Neural cell (in vitro differentiated cells): ENCODE measurements at regions not wholly inside any gene's neighbourhood (a gene's known extent, or its start where the extent isn't known, plus 50 kb on each side); places are given as distances from the start of the nearest gene placed in this dataset.

Experiments used
- H2AFZ ChIP-seq: fragments of 200-600, 300-800 bp; sonication (generic), shearing (Covaris generic); 2 replicates; pipeline ENCODE4 v1.6.0; 2014; ENCODE audit warnings: low read depth, mild to moderate bottlenecking, antibody characterized with exemption, low read length, moderate library complexity
- H3F3A ChIP-seq: fragments of 200-600 bp; shearing (Covaris generic); 2 replicates; pipeline ENCODE4 v1.6.1; 2016; ENCODE audit warnings: mild to moderate bottlenecking, moderate library complexity, mixed read lengths, antibody characterized with exemption, low read length; ENCODE audit not compliant: insufficient read depth, poor library complexity, severe bottlenecking
- H3K27ac ChIP-seq: fragments of 200-600, 300-800 bp; sonication (generic), shearing (Covaris generic); 2 replicates; pipeline ENCODE4 v1.5.1; 2014; ENCODE audit warnings: mild to moderate bottlenecking, low read length, moderate library complexity
- H3K27me3 ChIP-seq: fragments of 300-800, 200-600 bp; sonication (generic), shearing (Covaris generic); 2 replicates; pipeline ENCODE4 v1.6.0; 2014; ENCODE audit warnings: mild to moderate bottlenecking, low read depth, low read length, moderate library complexity; ENCODE audit not compliant: insufficient read depth
- H3K36me3 ChIP-seq: fragments of 300-800, 200-600 bp; sonication (generic), shearing (Covaris generic); 2 replicates; pipeline ENCODE4 v1.5.1; 2014; ENCODE audit warnings: mild to moderate bottlenecking, antibody characterized with exemption, low read length, moderate library complexity; ENCODE audit not compliant: insufficient read depth
- H3K4me2 ChIP-seq: fragments of 300-800, 200-600 bp; sonication (generic), shearing (Covaris generic); 2 replicates; pipeline ENCODE4 v1.6.0; 2014; ENCODE audit warnings: mild to moderate bottlenecking, low read length
- H3K4me3 ChIP-seq: fragments of 300-800, 200-600 bp; sonication (generic), shearing (Covaris generic); 2 replicates; pipeline ENCODE4 v1.5.1; 2014; ENCODE audit warnings: mild to moderate bottlenecking, low read length, moderate library complexity
- H3K79me2 ChIP-seq: fragments of 200-600 bp; shearing (Covaris generic); replicated peaks from 2 replicates; pipeline ENCODE4 v1.6.0; 2014; ENCODE audit warnings: mild to moderate bottlenecking, low read length, moderate library complexity; ENCODE audit not compliant: insufficient read depth
- H3K9ac ChIP-seq: fragments of 300-800, 200-600 bp; sonication (generic), shearing (Covaris generic); 2 replicates; pipeline ENCODE4 v1.6.1; 2016; ENCODE audit warnings: mild to moderate bottlenecking, low read length, mixed read lengths
- H3K9me2 ChIP-seq: fragments of 200-600 bp; shearing (Covaris generic); 2 replicates; pipeline ENCODE4 v1.6.1; 2016; ENCODE audit warnings: mild to moderate bottlenecking, low read length, mixed read lengths; ENCODE audit not compliant: insufficient read depth
- H3K9me3 ChIP-seq: fragments of 200-600, 300-800 bp; sonication (generic), shearing (Covaris generic); 2 replicates; pipeline ENCODE4 v1.6.1; 2016; ENCODE audit warnings: mild to moderate bottlenecking, mixed run types, low read length, moderate library complexity, mixed read lengths
- H4K20me1 ChIP-seq: fragments of 200-600 bp; shearing (Covaris generic); 2 replicates; pipeline ENCODE4 v1.6.1; 2016; ENCODE audit warnings: mild to moderate bottlenecking, mixed run types; ENCODE audit not compliant: insufficient read depth
- CTCF ChIP-seq: fragments of 450-650 bp; IDR thresholded peaks from 2 replicates; pipeline ENCODE4 v1.5.1; 2014; ENCODE audit warnings: antibody characterized with exemption, mild to moderate bottlenecking, moderate library complexity; ENCODE audit not compliant: poor library complexity, severe bottlenecking
- EP300 ChIP-seq: fragments of 450-650 bp; conservative IDR thresholded peaks from 2 replicates; pipeline ENCODE4 v1.6.1; 2014; ENCODE audit warnings: antibody characterized with exemption, mild to moderate bottlenecking, moderate library complexity; ENCODE audit not compliant: poor library complexity, severe bottlenecking
- EZH2 ChIP-seq: fragments of 200-600, 300-800 bp; shearing (Covaris generic), sonication (generic); IDR thresholded peaks from 2 replicates; pipeline ENCODE4 v1.6.1; 2014; ENCODE audit warnings: antibody characterized with exemption, low read length, borderline replicate concordance, mild to moderate bottlenecking; ENCODE audit not compliant: insufficient read depth, poor library complexity, severe bottlenecking
- MXI1 ChIP-seq: fragments of 450-650 bp; conservative IDR thresholded peaks from 2 replicates; pipeline ENCODE4 v1.6.1; 2014; ENCODE audit warnings: antibody characterized with exemption, mild to moderate bottlenecking; ENCODE audit not compliant: poor library complexity, severe bottlenecking
- POLR2AphosphoS5 ChIP-seq: IDR thresholded peaks from 2 replicates; pipeline ENCODE4 v1.6.1; 2012
- RAD21 ChIP-seq: fragments of 450-650 bp; conservative IDR thresholded peaks from 2 replicates; pipeline ENCODE4 v1.6.1; 2014; ENCODE audit warnings: antibody characterized with exemption, mild to moderate bottlenecking, moderate library complexity
- SMC3 ChIP-seq: fragments of 450-650 bp; conservative IDR thresholded peaks from 2 replicates; pipeline ENCODE4 v1.6.1; 2014; ENCODE audit warnings: antibody characterized with exemption, mild to moderate bottlenecking, moderate library complexity; ENCODE audit not compliant: poor library complexity
- TAF1 ChIP-seq: IDR thresholded peaks from 2 replicates; pipeline ENCODE4 v1.6.1; 2012; ENCODE audit warnings: low read depth
- TF ChIP-seq, protein P1 (sequence below): IDR thresholded peaks from 2 replicates; pipeline ENCODE4 v1.6.1; 2012; ENCODE audit warnings: borderline replicate concordance

- H3K9ac ChIP-seq: no peak overlapping the region
- no peaks in the 10 kb centered on the region for H3F3A ChIP-seq
- H3K27ac ChIP-seq: no peak overlapping the region
- H3K4me3 ChIP-seq: no peak overlapping the region
- no peak overlapping the region for H3K4me2 ChIP-seq
- H2AFZ ChIP-seq: no peak overlapping the region
- no peaks in the 10 kb centered on the region for H3K36me3 ChIP-seq
- no peaks in the 10 kb centered on the region for H4K20me1 ChIP-seq
- TF ChIP-seq, protein P1, sequence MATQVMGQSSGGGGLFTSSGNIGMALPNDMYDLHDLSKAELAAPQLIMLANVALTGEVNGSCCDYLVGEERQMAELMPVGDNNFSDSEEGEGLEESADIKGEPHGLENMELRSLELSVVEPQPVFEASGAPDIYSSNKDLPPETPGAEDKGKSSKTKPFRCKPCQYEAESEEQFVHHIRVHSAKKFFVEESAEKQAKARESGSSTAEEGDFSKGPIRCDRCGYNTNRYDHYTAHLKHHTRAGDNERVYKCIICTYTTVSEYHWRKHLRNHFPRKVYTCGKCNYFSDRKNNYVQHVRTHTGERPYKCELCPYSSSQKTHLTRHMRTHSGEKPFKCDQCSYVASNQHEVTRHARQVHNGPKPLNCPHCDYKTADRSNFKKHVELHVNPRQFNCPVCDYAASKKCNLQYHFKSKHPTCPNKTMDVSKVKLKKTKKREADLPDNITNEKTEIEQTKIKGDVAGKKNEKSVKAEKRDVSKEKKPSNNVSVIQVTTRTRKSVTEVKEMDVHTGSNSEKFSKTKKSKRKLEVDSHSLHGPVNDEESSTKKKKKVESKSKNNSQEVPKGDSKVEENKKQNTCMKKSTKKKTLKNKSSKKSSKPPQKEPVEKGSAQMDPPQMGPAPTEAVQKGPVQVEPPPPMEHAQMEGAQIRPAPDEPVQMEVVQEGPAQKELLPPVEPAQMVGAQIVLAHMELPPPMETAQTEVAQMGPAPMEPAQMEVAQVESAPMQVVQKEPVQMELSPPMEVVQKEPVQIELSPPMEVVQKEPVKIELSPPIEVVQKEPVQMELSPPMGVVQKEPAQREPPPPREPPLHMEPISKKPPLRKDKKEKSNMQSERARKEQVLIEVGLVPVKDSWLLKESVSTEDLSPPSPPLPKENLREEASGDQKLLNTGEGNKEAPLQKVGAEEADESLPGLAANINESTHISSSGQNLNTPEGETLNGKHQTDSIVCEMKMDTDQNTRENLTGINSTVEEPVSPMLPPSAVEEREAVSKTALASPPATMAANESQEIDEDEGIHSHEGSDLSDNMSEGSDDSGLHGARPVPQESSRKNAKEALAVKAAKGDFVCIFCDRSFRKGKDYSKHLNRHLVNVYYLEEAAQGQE: no peak
- TF ChIP-seq TAF1 (no peak), RAD21 (no peak), SMC3 (no peak), MXI1 (no peak), CTCF (no peak), POLR2AphosphoS5 (no peak), EP300 (no peak), EZH2 (no peak)
- no peaks in the 10 kb centered on the region for H3K9me3 ChIP-seq
- no peaks in the 10 kb centered on the region for H3K79me2 ChIP-seq
- no peaks in the 10 kb centered on the region for H3K9me2 ChIP-seq
- H3K27me3 ChIP-seq: no peaks in the 10 kb centered on the region
These were observed 254.7 kb downstream of the SOX2 start for GRCh38 chr3:181966393-181966792.

DNA sequence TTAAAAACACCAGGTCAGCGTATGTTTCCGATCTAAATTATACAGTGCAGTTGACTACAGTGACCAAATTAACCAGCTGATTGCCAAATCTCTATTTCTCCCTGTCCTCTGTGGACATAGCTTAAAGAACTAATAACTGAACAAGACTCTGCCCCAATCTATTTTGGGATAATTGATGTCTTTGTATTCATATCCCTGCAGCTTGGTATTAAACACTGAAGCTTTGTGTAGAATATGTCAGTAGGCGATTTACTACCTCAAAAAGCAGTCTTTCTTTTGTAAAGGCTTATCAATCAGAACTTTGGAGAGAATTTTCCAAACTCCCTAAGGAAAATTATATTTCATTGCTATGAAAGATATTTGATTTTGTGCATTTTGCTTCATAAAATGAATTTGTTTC lies 258.2 kb downstream of the SOX2 start:
- Histone ChIP-seq H3K79me2 (no peaks in the 10 kb centered on the region), H4K20me1 (no peaks in the 10 kb centered on the region), H3K4me2 (no peak overlapping the region), H3K9me3 (no peaks in the 10 kb centered on the region), H3K27ac (no peak overlapping the region), H2AFZ (no peak overlapping the region), H3F3A (no peaks in the 10 kb centered on the region), H3K27me3 (no peaks in the 10 kb centered on the region), H3K9ac (no peak overlapping the region), H3K4me3 (no peak overlapping the region), H3K9me2 (no peaks in the 10 kb centered on the region), H3K36me3 (no peaks in the 10 kb centered on the region)
- no peak for TF ChIP-seq POLR2AphosphoS5
- TF ChIP-seq TAF1: no peak
- TF ChIP-seq EP300: no peak
- TF ChIP-seq, protein P1: no peak
- TF ChIP-seq CTCF: no peak
- no peak for TF ChIP-seq MXI1
- no peak for TF ChIP-seq SMC3
- TF ChIP-seq EZH2: no peak
